C4-2B (cell line): ENCODE measurements at regions not wholly inside any gene's neighbourhood (a gene's known extent, or its start where the extent isn't known, plus 50 kb on each side); places are given as distances from the start of the nearest gene placed in this dataset.
"Not testable (repeated sequence)": the region's sequence is repeated elsewhere in the genome, so short reads cannot be mapped to it uniquely, and the experiment has no call there.

Experiments
- H3K27ac ChIP-seq: fragments of 450-650 bp; 2 replicates; pipeline ENCODE4 v1.5.1; 2017
- ZFX ChIP-seq: fragments of 450-650 bp; IDR thresholded peaks from 2 replicates; pipeline ENCODE4 v1.6.1; 2017
- TF ChIP-seq, protein P1 (sequence below): fragments of 450-650 bp; conservative IDR thresholded peaks from 2 replicates; pipeline ENCODE4 v1.5.1; 2017; ENCODE audit warnings: mild to moderate bottlenecking

GRCh38 chr15:58369261-58369701 is 62.5 kb upstream of the LIPC start:
- no peak overlapping the region for H3K27ac ChIP-seq
- TF ChIP-seq ZFX: no peak
- TF ChIP-seq, protein P1, sequence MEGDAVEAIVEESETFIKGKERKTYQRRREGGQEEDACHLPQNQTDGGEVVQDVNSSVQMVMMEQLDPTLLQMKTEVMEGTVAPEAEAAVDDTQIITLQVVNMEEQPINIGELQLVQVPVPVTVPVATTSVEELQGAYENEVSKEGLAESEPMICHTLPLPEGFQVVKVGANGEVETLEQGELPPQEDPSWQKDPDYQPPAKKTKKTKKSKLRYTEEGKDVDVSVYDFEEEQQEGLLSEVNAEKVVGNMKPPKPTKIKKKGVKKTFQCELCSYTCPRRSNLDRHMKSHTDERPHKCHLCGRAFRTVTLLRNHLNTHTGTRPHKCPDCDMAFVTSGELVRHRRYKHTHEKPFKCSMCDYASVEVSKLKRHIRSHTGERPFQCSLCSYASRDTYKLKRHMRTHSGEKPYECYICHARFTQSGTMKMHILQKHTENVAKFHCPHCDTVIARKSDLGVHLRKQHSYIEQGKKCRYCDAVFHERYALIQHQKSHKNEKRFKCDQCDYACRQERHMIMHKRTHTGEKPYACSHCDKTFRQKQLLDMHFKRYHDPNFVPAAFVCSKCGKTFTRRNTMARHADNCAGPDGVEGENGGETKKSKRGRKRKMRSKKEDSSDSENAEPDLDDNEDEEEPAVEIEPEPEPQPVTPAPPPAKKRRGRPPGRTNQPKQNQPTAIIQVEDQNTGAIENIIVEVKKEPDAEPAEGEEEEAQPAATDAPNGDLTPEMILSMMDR: no peak

DNA sequence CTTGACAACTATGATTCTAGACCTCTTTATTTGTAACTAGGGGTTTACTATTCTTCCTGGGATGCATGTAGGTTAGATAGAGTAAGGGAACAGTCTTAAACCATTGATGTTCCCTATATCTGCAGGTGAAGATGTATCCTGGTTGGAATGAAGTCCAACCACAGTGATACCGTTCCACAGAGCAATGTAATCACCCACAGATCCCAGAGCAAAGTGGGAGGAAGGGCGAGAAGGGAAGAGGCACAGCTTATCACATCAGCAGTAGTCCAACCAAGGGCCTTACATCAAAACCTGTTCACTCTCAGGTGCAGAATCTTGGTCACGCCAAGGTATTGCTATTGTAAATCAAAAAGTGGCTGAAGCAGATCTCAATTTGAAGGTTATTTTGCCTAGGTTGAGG is 61.8 kb upstream of the LIPC start:
- TF ChIP-seq, protein P1: no peak
- TF ChIP-seq ZFX: no peak
- no peak overlapping the region for H3K27ac ChIP-seq

DNA sequence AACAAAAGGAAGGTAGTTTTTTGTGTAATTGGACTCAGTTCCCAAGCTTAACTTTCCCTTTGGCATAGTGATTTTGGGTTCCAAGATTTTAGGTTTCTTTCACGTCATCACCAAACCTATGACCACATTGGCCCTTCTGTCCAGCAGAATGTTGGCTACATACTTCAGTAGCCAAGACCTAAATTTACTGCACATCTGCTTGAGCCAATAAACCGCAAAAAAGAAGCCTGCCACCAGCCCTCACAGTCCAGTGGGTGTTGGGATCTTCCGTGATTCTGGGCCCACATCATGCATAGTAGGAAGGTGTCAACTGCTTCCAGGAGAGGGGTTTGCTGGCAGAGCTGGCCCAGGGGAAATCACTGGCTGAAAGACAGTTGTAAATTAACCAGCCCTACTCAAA is 57.6 kb upstream of the LIPC start:
- H3K27ac ChIP-seq: no peak overlapping the region
- TF ChIP-seq, protein P1: no peak
- TF ChIP-seq ZFX: no peak

- H3K27ac ChIP-seq: no peak overlapping the region
- no peak for TF ChIP-seq ZFX
- TF ChIP-seq, protein P1: no peak
Observed at GRCh38 chr15:58377193-58377592, 54.6 kb upstream of the LIPC start.

DNA sequence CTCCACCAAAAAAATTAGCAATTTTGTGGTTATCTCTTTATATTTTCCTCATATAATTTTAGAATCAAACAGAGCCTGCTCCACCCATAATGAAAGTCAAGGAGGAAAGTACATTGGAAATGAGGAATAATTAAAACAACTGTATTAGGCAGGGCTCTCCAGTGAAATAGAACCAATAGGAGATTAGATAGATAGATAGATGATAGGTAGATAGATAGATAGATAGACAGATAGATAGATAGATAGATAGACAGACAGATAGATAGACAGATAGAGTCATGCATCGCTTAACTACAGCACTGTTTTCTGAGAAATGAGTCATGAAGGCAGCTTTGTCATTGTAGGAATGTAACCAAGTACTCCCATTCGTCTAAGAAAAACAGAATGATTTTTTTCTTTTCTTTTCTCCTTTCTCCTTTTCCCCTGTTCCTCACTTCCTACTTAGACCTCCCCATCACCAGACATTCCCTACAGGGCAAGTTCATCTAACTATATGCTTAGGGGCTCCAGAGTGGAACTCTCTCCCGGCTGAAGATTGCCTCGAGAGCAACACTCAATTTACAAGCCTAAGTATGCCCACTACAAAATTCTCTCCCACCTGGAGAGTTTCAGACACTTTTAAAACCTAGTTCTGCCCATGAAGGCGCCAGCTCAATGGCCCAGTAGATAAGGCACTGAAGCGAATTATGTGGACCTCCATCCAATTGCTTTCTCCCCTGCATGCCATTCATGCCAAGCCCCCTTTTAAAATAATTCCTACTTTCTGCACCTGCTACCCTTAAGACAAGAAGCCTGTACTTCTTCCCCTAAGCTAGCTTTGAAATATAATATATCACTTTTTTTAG is 53.3 kb upstream of the LIPC start:
- H3K27ac ChIP-seq: no peak overlapping the region

DNA sequence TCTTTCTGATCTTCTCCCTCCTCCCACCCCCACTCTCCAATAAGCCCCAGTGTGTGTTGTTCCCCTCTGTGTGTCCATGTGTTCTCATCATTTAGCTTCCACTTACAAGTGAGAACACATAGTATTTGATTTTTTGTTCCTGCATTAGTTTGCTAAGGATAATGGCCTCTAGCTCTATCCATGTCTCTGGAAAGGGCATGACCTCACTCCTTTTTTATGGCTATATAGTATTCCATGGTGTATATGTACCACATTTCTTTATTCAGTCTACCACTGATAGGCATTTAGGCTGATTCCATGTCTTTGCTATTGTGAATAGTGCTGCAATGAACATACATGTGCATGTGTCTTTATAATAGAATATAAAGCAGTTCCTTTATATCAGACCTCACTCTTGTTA is 52.3 kb upstream of the LIPC start:
- H3K27ac ChIP-seq: not testable (repeated sequence)

More for the DNA sequence above, 53.3 kb upstream of the LIPC start:
- TF ChIP-seq ZFX: no peak
- TF ChIP-seq, protein P1: no peak

DNA sequence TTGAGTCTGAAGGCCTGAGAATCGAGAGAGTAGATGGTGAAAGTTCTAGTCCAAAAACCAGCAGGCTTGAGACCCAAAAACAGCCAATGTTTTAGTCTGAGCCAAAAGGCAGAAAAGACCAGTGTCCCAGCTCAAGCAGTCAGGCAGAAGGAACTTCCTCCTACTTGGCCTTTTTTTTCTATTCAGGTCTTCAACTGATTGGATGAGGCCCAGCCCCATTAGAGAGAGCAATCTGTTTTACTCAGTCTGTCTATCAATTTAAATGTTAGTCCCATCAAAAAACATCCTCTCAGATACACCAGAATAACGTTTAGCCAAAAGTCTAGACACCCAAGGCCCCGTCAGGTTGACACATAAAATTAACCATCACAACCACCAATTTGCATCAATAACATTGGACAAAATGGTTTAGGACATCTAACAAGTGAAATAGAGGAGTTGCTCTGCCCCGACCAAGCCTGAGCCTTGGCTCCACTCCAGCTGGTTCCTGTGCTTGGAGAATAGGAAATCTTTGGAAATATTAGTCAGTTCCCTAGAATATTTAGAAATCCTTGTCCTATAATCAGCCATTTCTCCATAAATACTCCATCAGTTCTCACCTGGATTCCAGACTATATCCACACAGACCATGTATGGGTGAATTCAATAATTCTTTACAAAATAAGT is 51.4 kb upstream of the LIPC start:
- TF ChIP-seq, protein P1: no peak
- TF ChIP-seq ZFX: no peak
- H3K27ac ChIP-seq: no peak overlapping the region
